Right renal pelvis (tissue), 4 donors: ENCODE measurements at regions not wholly inside any gene's neighbourhood (a gene's known extent, or its start where the extent isn't known, plus 50 kb on each side); places are given as distances from the start of the nearest gene placed in this dataset.
"Not testable (repeated sequence)": the region's sequence is repeated elsewhere in the genome, so short reads cannot be mapped to it uniquely, and the experiment has no call there.

Experiments
- DNase-seq, 4 donors: peaks; one replicate each; pipeline ENCODE4 v3.0.0-alpha.2; 2013; ENCODE audit warnings: low read depth in 4 of 4, low spot score in 3 of 4, missing footprints in 1 of 4

DNA sequence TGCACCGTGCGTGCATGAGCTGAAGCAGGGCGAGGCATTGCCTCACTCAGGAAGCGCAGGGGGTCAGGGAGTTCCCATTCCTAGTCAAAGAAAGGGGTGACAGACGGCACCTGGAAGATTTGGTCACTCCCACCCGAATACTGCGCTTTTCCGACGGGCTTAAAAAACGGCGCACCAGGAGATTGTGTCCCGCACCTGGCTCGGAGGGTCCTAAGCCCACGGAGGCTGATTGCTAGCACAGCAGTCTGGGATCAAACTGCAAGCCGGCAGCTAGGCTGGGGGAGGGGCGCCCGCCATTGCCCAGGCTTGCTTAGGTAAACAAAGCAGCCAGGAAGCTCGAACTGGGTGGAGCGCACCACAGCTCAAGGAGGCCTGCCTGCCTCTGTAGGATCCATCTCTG lies 85.6 kb upstream of the TSLP start:
- not testable (repeated sequence) for DNase-seq

DNA sequence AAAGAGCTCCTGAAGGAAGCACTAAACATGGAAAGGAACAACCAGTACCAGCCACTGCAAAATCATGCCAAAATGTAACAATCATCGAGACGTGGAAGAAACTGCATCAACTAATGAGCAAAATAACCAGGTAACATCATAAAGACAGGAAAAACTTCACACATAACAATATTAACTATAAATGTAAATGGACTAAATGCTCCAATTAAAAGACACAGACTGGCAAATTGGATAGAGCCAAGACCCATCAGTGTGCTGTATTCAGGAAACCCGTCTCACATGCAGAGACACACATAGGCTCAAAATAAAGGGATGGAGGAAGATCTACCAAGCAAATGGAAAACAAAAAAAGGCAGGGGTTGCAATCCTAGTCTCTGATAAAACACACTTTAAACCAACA lies 83.9 kb upstream of the TSLP start:
- not testable (repeated sequence) for DNase-seq

DNA sequence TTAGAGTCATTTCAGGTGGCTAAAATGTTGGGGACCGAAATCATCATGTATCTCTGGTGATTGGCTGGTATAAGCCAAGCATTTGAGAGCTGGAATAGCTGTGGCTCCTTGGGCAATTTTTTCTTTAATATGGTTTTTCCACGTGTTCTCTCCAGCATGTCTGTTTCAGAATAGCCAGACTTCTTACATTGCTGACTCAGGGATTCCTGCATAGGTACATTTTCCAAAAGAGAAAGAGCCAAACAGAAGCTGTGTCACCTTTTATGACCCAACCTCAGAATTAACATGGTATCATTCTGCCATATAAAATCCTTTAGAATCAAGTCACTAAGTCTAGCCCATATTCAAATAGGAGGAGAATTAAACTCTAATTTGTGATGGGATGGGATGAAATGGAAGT lies 74.8 kb upstream of the TSLP start:
- no peak for DNase-seq

DNA sequence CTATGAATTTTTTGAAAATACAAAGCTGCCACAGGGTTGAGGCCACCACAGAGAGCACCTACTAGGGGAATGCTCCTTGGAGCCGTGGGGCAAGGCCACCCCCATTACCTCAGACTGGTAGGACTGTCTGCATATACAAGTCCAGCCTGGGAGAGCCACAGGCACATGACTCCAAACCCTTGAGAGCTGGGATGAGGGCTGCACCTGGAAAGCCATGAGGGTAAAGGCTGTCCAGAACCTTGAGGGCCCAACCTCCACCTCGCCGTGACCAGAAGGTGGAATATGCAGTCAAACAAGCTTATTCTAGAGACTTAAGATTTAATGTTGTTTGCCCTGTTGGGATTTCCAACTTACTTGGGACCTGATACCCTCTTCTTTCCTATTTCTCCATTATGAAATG lies 69.5 kb upstream of the TSLP start:
- DNase-seq: no peak

DNA sequence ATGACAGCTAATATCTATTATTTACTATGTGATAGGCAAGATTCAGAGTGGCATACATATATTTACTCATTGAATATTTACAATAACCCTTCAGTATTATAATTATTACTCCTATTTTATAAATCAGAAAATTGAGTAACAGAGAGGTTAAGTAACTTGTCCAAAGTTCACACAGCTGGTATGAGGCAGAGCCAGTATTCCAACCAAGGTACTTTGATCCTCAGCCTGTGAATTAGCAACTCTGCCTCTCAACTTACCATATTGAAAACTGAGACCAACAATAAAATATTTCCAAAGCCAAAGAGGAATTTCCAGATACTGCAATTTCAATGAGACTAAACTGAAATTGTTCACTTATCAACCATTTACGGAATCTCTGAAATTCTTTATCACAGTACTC lies 67.9 kb upstream of the TSLP start:
- DNase-seq: no peak

DNA sequence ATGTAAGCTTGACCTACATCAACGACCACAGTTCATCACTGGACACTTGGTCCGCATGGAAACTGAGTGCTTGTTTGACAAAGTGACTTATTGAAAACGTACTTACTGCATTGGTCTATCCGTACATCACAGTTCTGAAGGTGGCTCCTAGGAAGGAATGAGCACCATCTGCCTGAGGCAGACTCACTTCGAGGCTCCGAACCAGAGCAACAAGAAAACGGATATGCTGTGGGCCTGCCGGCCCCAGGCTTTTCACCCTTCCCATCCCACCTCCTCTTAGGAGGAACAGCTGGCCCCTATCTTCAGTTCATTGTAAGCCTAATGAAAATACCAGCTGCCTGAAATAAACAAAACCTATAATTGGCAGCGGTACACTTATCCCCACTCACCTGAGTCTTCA lies 67.2 kb upstream of the TSLP start:
- DNase-seq: no peak

DNA sequence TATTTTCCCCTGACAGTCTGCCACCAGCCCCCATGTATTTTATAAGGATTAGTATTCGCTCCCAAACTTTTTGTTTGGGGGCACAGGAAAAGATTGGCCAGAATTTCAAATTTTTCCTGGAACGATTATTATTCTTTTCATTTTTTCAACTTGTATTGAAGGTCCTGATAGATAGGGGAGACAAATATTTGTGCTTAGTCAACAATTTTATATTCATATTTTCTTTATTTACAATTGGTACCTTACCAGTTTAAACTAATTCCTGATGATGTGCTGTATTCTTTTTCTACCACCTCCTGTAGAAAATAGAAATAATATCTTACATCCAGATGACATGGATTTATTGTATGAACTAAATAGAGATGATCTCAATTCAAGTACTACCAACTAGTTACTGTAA lies 60.7 kb upstream of the TSLP start:
- DNase-seq: no peak

DNA sequence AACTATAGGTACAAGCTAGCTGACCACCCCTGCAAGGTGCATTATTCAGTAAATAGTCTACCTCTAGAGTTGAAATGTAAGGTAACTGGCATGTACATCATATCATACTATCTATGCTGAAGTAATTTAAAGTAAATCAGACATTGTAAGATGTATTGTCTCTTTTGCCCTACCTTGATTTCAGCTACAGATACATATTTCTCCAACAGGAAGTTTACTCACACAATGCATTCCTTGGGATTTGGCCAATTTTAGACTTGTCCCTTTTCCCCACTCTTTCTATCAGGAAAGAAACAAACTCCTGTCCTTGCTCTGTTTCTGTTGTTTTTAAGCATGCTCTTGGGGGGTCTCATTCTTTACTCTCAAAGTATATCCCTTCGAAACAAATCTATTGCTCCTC lies 58.5 kb upstream of the TSLP start:
- DNase-seq: no peak

DNA sequence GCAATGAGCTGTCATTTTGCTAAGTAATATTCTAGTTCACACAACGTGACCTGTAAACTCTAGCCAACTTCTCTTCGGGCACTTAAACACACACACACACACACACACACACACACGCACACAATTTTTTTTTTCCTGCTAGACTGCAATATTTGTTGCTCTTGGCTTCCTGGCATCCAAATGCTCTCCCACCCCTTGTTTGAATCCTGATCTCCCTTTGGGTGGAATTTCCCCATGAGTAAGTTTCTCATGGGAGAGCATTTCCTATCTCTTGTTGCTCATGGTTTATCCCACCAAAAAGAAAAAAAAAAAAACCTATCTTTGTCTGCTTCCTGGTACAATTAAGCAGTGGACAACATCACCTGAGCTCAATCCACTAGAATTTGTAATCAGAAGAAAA lies 54.7 kb upstream of the TSLP start:
- no peak for DNase-seq

DNA sequence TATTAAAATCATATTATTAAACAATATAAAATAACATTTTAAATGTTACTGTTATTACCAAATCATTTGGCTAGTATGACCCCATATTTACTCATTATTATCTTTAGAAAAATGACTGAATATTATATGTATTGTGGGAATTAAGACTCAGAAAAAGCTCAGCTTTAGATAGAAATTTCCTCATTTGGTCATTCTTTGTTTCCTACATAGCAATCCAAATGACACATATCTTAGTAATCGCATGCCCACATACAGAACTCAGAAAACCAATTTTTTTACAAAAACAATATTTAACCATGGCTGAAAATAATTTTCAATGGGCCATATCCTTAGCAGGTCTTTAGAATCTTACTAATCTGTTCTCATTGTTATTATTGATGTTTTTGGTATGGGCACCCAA lies 53.8 kb upstream of the TSLP start:
- no peak for DNase-seq
